GM21737 (cell line): ENCODE measurements at regions not wholly inside any gene's neighbourhood (a gene's known extent, or its start where the extent isn't known, plus 50 kb on each side); places are given as distances from the start of the nearest gene placed in this dataset.
"Not testable (repeated sequence)": the region's sequence is repeated elsewhere in the genome, so short reads cannot be mapped to it uniquely, and the experiment has no call there.

Source experiments
- ATAC-seq: cut with Tn5 transposase; IDR thresholded peaks from one replicate; pipeline ENCODE4 v1.9.1; 2021; ENCODE audit warnings: mild to moderate bottlenecking, moderate library complexity; ENCODE audit not compliant: unreplicated experiment

DNA sequence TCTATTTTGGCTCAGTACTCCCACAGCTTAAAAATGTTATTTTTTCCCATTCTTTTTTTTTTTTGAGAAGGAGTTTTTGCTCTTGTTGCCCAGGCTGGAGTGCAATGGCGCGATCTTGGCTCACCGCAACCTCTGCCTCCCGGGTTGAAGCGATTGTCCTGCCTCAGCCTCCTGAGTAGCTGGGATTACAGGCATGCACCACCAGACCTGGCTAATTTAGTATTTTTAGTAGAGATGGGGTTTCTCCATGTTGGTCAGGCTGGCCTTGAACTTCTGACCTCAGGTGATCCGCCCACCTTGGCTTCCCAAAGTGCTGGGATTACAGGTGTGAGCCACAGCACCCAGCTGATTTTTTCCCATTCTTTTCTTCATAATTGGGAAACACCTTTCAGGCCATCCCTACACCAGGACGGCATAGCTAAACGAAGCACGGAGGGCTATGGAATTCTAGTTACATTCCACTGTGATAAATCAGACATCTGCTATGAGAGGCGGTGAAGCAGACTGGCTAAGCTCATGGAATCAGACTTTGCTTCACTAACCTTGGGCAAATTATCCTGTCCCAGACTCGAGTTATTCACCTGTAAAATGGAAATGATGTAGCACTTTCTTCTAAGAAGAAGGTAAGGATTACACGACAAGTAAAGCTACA, 68.7 kb upstream of the ZFAND5 start:
- not testable (repeated sequence) for ATAC-seq

GRCh38 chr9:72431036-72431435, 66.0 kb upstream of the ZFAND5 start:
- ATAC-seq, result no peak

GRCh38 chr9:72428329-72428728, 63.3 kb upstream of the ZFAND5 start:
- ATAC-seq, result no peak

- no peak for ATAC-seq
Observed at GRCh38 chr9:72427801-72428200, 62.8 kb upstream of the ZFAND5 start.

- no peak for ATAC-seq
Observed at GRCh38 chr9:72424131-72424530, 59.1 kb upstream of the ZFAND5 start.

DNA sequence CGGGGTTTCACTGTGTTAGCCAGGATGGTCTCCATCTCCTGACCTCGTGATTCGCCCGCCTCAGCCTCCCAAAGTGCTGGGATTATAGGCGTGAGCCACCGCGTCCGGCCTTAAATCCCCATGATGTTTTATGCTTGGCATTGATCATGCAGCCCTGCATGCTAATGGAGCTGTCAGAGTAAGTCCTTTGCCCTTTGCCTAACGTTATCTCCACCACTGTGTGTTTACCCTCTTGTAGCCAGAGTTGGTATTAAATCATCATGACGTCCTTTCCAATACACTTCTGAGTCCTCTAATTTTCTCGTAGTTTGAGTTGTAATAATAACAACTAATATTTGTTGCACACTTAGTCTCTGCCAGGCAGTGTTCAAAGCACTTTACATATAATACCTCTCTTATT, 57.2 kb upstream of the ZFAND5 start:
- ATAC-seq, result no peak

- no peak for ATAC-seq
Observed at GRCh38 chr9:72420783-72421182, 55.8 kb upstream of the ZFAND5 start.

GRCh38 chr9:72415948-72416347, 50.9 kb upstream of the ZFAND5 start:
- no peak for ATAC-seq

- ATAC-seq, result no peak
Observed at GRCh38 chr9:72415163-72415562, 50.2 kb upstream of the ZFAND5 start.
